ENCODE measurements at regions not wholly inside any gene's neighbourhood (a gene's known extent, or its start where the extent isn't known, plus 50 kb on each side); places are given as distances from the start of the nearest gene placed in this dataset.

DNA sequence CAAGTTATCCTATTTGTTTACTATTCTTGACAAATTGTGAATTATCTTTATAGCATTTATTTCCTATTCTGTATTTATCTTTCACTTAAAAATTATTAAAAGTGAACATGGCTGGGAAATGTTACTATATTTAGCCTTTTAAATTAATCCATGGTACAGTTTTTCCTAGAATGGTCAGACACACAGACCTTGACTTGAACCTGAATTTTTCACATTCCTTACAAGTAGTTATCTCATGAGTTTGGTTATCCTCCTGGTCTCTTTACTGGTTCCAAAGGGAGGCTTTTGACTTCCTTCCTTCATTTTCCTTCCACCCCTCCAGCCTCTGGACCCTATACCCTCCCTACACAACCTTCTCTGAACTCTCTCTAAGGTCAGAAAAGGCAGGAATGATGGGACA lies 280.6 kb downstream of the SATB1 start:
- Histone ChIP-seq H3K79me1 (ENCODE audit: low read depth, low read length) (0 out of 2 replicates have a peak, but pooled peaks cover 2% of the 10 kb centered on the region), H3K14ac (ENCODE audit: insufficient read length) (no peak overlapping the region), H3K23ac (ENCODE audit: insufficient read length) (no peak overlapping the region), H3K56ac (replicated peaks; ENCODE audit: insufficient read length, low read depth, low read length) (no peak overlapping the region), H2BK20ac (ENCODE audit: low read length) (no peak overlapping the region), H2BK12ac (ENCODE audit: low read depth, low read length) (no peak overlapping the region), H3K4me3 (ENCODE audit: extremely low read depth in 1 of 4, insufficient read depth in 2 of 4, low read depth in 3 of 4, low read length in 4 of 4) (no peak overlapping the region), H3K4me2 (ENCODE audit: insufficient read depth in 1 of 2, low read depth in 2 of 2, low read length in 2 of 2) (no peak overlapping the region), H4K5ac (ENCODE audit: insufficient read length, low read depth, low read length) (no peak overlapping the region), H2BK5ac (ENCODE audit: low read depth, low read length) (no peak overlapping the region), H3K27me3 (replicated peaks in 1 of 4; ENCODE audit: control insufficient read depth in 3 of 4, extremely low read depth in 1 of 4, insufficient read depth in 3 of 4, low read length in 3 of 4) (peaks cover 0 to 2% (median 0%) of the 10 kb centered on the region in 4 experiments; a peak in 1 of 7 replicates), H3K27ac (ENCODE audit: low read depth, low read length) (no peak overlapping the region), H2AFZ (ENCODE audit: low read length) (no peak overlapping the region), H3K18ac (ENCODE audit: extremely low read depth, low read length) (no peak overlapping the region), H3K4me1 (replicated peaks in 1 of 4; ENCODE audit: control insufficient read depth in 3 of 4, insufficient read depth in 4 of 4, low read length in 3 of 4) (peaks cover 0 to 3% (median 0%) of the 10 kb centered on the region in 4 experiments; a peak in 2 of 7 replicates), H2AK5ac (ENCODE audit: low read depth, low read length) (no peak overlapping the region), H3K9me3 (ENCODE audit: insufficient read depth in 2 of 2, low read depth in 1 of 2, low read length in 1 of 2) (no peaks in the 10 kb centered on the region), H4K91ac (replicated peaks; ENCODE audit: insufficient read length, low read length) (no peak overlapping the region), H3K9ac (replicated peaks in 1 of 4; ENCODE audit: extremely low read depth in 1 of 4, low read depth in 3 of 4, low read length in 3 of 4) (no peak overlapping the region), H2BK120ac (replicated peaks; ENCODE audit: low read depth, low read length) (no peak overlapping the region), H3K4ac (replicated peaks; ENCODE audit: insufficient read length, low read depth, low read length) (no peak overlapping the region), H3K23me2 (ENCODE audit: low read depth, low read length) (no peaks in the 10 kb centered on the region), H4K20me1 (replicated peaks in 1 of 2; ENCODE audit: control insufficient read depth in 1 of 2, insufficient read depth in 2 of 2, low read length in 2 of 2) (no peaks in the 10 kb centered on the region), H4K8ac (ENCODE audit: extremely low read depth, insufficient read depth, low read length) (no peak overlapping the region), H2BK15ac (ENCODE audit: low read length) (no peak overlapping the region), H3K79me2 (ENCODE audit: control insufficient read depth in 1 of 2, insufficient read depth in 2 of 2, low read length in 2 of 2) (no peaks in the 10 kb centered on the region), H3K36me3 (ENCODE audit: control insufficient read depth in 2 of 4, insufficient read depth in 4 of 4, low read length in 3 of 4) (no peaks in the 10 kb centered on the region)
- TF ChIP-seq GABPA (IDR thresholded peaks at IDR 0.05; ENCODE audit: borderline replicate concordance, insufficient read depth, low read length) (no peak), POLR2A (IDR thresholded peaks at IDR 0.05; ENCODE audit: control extremely low read depth in 1 of 2, low read depth in 2 of 2, low read length in 2 of 2) (no peak), NRF1 (IDR thresholded peaks at IDR 0.05; ENCODE audit: low read depth, low read length) (no peak), ASH2L (IDR thresholded peaks at IDR 0.05; ENCODE audit: low read length) (no peak), TCF12 (IDR thresholded peaks at IDR 0.05; ENCODE audit: low read depth, low read length) (no peak), EZH2 (IDR thresholded peaks at IDR 0.05; ENCODE audit: low read depth, low read length, severe bottlenecking) (no peak), SIN3A (conservative IDR thresholded peaks at IDR 0.05 in 1 of 2, IDR thresholded peaks at IDR 0.05 in 1 of 2; ENCODE audit: low read depth in 1 of 2, low read length in 2 of 2) (no peak), SAP30 (IDR thresholded peaks at IDR 0.05; ENCODE audit: insufficient read depth, insufficient replicate concordance, low read length) (no peak), RBBP5 (IDR thresholded peaks at IDR 0.05; ENCODE audit: borderline replicate concordance, low read depth, low read length) (no peak)
- TF ChIP-seq, protein P1, sequence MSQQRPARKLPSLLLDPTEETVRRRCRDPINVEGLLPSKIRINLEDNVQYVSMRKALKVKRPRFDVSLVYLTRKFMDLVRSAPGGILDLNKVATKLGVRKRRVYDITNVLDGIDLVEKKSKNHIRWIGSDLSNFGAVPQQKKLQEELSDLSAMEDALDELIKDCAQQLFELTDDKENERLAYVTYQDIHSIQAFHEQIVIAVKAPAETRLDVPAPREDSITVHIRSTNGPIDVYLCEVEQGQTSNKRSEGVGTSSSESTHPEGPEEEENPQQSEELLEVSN (IDR thresholded peaks at IDR 0.05), result no peak
- POLR2A ChIA-PET (ENCODE audit: partially characterized antibody), result no interaction called here
- no peak for FAIRE-seq
- CTCF ChIA-PET (ENCODE audit: partially characterized antibody), result interaction anchor here (1.1 kb wide), 2 partner anchors 121 to 250 kb away, joined by 3 to 4 read pairs; no protein-coding TSS in a partner anchor
- no peak for DNase-seq (ENCODE audit: low read depth in 1 of 2, low spot score in 2 of 2)

All from H1 (cell line).